HG03460 (cell line): ENCODE measurements at regions not wholly inside any gene's neighbourhood (a gene's known extent, or its start where the extent isn't known, plus 50 kb on each side); places are given as distances from the start of the nearest gene placed in this dataset.

Experiments
- ATAC-seq: cut with Tn5 transposase; IDR thresholded peaks from one replicate; pipeline ENCODE4 v1.9.1; 2021; ENCODE audit not compliant: unreplicated experiment

GRCh38 chr5:98573834-98574320, 199.6 kb upstream of the RGMB start:
- no peak for ATAC-seq

GRCh38 chr5:98576275-98576674, 197.2 kb upstream of the RGMB start:
- ATAC-seq, result no peak

- no peak for ATAC-seq
Observed at GRCh38 chr5:98578438-98578837, 195.0 kb upstream of the RGMB start.

GRCh38 chr5:98581112-98581997, 192.1 kb upstream of the RGMB start:
- no peak for ATAC-seq

GRCh38 chr5:98583586-98583985, 189.9 kb upstream of the RGMB start:
- no peak for ATAC-seq

- no peak for ATAC-seq
Observed at GRCh38 chr5:98585661-98586310, 187.7 kb upstream of the RGMB start.

- no peak for ATAC-seq
Observed at GRCh38 chr5:98586581-98586980, 186.9 kb upstream of the RGMB start.

GRCh38 chr5:98587166-98587565, 186.3 kb upstream of the RGMB start:
- ATAC-seq, result no peak

- no peak for ATAC-seq
Observed at GRCh38 chr5:98588215-98588614, 185.2 kb upstream of the RGMB start.

GRCh38 chr5:98593418-98593817, 180.0 kb upstream of the RGMB start:
- no peak for ATAC-seq

GRCh38 chr5:98594098-98594497, 179.4 kb upstream of the RGMB start:
- no peak for ATAC-seq

GRCh38 chr5:98599016-98599415, 174.4 kb upstream of the RGMB start:
- no peak for ATAC-seq

- ATAC-seq, result no peak
Observed at GRCh38 chr5:98602534-98603112, 170.8 kb upstream of the RGMB start.

- ATAC-seq, result no peak
Observed at GRCh38 chr5:98603456-98603855, 170.0 kb upstream of the RGMB start.

GRCh38 chr5:98604301-98604700, 169.2 kb upstream of the RGMB start:
- ATAC-seq, result no peak

- no peak for ATAC-seq
Observed at GRCh38 chr5:98604721-98605425, 168.6 kb upstream of the RGMB start.

GRCh38 chr5:98605426-98605825, 168.0 kb upstream of the RGMB start:
- no peak for ATAC-seq

- no peak for ATAC-seq
Observed at GRCh38 chr5:98606961-98607360, 166.5 kb upstream of the RGMB start.

- no peak for ATAC-seq
Observed at GRCh38 chr5:98608052-98608451, 165.4 kb upstream of the RGMB start.

GRCh38 chr5:98614341-98614740, 159.1 kb upstream of the RGMB start:
- ATAC-seq, result no peak

- no peak for ATAC-seq
Observed at GRCh38 chr5:98621821-98622220, 151.6 kb upstream of the RGMB start.
